Panc1 (cell line): ENCODE measurements at regions not wholly inside any gene's neighbourhood (a gene's known extent, or its start where the extent isn't known, plus 50 kb on each side); places are given as distances from the start of the nearest gene placed in this dataset.

Experiments
- POLR2AphosphoS5 ChIP-seq: IDR thresholded peaks from 2 replicates; pipeline ENCODE4 v1.6.1; 2012; ENCODE audit warnings: mild to moderate bottlenecking, low read depth, low read length, moderate library complexity
- SIN3A ChIP-seq: IDR thresholded peaks from 2 replicates; pipeline ENCODE4 v1.6.1; 2012; ENCODE audit warnings: low read depth, mild to moderate bottlenecking, low read length, moderate library complexity, borderline replicate concordance; ENCODE audit not compliant: insufficient read depth

GRCh38 chr16:13527332-13527731 is 392.6 kb upstream of the ERCC4 start:
- TF ChIP-seq POLR2AphosphoS5 = no peak
- TF ChIP-seq SIN3A = no peak
